ENCODE measurements at regions not wholly inside any gene's neighbourhood (a gene's known extent, or its start where the extent isn't known, plus 50 kb on each side); places are given as distances from the start of the nearest gene placed in this dataset.
A peak's percentile ranks its signal among the peaks of the same experiment; 100 is the strongest.

DNA sequence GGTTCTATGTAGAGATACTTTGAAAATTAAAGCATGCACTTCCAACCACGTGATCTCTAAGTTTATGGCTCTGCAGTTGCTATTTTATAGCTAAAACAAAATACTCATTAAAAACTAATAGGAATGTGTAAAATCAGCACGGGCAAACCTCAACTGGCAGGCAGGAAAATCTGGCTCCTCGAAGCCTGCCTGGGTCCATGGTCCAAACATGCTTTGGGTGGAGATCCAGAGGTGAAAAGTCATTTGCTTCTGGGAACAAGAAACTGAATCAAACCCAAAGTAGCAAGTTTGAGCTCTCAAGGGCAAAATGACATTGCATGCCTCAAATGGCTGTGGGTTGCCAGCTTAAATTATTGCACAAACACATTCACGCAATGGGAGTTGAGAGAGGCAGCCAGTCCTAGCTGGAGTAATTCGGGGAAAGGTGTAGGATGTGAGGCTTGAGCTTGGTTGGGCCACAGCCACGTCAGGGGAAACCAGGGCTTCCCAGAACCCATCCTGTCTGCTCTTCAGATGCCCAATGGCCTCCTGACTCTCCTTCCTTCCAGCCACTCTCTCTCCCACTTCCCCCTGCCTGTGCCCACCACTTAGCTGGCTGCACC, 75.2 kb upstream of the LCLAT1 start:
- DNase-seq: no peak

DNA sequence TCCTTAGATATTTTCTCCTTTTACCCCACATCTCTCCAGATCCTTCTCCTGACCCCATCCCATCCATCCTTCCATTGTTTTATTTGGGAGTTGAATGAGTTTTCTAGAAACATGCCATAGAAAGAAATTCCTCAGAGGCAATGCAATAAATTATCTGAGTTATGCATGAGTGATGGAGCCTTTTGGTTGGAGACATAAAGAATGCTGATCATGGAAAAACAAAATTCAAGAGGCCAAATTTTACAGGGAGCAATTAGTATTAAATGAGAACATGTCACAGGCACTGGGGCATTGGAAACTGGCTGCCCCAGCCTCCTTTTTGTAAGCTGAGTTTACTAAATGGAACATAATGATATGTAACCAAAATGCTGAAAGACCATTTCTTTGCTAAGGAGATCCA, 74.2 kb upstream of the LCLAT1 start:
- DNase-seq: peak; percentile 33

DNA sequence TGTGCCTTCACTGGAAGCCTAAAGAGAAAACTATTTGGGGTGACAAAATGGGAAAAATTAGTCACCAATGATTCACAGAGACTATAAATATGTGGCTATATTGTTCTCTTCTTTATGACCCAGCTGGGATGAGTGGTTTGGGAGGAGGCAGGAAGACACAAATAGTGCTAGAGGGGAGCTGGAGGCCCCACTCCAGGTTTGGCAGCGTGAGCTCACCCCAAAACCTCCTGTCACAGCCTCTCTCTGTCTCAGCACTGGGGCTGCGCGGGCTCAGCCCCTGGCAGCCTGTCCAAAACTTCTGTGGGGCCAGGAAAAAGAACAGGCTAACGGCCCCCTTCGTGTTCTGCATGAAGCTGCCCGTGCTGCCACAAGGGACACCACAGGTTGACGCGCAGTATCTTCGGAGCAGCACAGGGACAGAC, 73.2 kb upstream of the LCLAT1 start:
- no peak for DNase-seq

DNA sequence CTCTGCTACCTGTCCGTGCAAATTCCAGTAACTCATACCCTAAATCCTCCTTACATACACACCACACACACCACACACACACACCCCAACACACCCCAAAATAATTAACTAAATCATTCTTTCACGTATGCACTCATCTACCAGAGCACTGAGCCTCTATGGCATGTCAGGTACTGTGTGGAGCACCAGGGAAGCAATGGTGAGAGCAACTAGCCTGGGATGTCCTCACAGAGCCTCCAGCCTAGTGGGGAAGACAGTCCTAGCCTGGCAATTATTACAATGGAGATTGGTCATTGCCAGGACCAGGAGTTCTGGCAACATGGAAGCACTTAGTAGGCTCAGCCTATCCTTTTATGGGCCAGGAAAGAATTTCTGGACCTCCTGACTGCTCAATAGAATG, 72.7 kb upstream of the LCLAT1 start:
- DNase-seq: no peak

DNA sequence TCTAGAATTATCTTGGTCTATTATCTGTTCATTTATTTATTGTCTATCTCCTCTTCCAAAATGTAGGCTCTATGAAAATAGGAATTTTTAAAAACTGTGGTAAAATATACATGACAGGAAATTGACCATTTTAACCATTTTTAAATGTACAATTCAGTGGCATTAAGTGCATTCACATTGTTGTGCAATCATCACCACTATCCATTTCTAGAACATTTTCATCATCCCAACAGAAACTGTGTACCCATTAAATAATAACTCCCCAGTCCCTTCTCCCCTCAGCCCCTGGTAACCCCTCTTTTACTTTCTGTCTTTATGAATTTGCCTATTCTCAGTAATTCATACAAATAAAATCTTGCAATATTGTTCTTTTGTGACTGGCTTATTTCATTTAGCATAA, 71.1 kb upstream of the LCLAT1 start:
- DNase-seq: no peak

DNA sequence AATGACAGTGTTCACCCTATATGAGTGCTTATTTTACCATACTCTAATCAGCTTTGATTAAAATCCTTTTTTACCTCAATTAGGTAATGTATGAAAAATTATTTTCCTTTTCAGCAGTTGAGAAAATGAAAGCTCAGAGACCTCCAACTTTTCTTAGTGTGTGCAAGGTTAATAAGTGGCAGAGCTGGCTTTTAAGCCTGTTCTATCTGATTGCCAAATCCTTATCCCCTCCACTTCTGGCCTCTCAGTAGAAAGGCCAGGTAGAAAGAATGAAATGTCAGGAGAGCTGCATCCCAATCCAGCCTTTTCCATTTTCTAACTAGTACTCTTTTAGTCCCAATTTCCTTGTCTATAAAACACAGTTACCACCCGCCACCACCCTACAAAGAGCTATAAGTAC, 67.6 kb upstream of the LCLAT1 start:
- DNase-seq: no peak

DNA sequence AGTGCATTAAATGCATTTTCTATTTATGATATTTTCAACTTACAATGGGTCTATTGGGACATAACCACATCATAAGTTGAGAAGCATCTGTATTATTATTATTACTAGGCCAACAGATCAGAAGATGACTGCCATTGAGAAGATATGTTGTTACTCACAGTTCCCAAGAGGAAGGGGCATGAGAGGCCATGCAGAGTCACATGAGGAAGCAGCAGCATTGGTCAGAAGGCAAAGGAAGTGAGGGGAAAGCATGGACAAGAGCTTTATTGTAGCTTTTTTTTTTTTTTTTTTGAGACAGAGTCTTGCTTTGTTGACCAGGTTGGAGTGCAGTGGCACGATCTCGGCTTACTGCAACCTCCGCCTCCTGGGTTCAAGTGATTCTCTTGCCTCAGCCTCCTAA, 66.2 kb upstream of the LCLAT1 start:
- DNase-seq: no peak

DNA sequence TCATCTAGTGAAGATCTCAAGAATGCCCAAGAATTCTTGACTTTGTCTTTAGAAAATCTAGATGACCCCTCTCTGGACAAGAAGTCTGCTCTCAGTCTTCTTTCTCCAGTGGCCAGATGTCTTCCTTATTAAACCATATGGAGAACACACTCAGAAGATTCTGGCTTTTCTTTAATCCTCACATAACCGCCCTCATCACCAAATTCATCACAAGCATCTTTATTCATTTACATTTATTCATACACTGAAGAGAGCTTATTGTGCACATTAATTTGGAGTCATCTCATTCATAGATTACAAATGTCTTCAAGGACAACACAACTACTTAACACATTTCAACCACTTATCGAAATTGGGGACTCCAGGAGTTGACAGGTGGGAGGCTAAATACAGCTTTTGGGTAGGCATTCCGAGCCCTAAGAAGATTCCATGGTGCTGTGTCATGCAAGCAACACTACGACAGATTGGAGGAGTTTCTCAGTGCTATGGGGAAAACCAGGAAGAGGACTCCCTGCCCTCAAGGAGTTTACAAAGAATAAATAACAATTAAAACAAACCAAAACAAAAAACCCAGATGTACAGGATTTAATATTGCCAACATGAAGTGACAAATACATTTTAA, 64.8 kb upstream of the LCLAT1 start:
- DNase-seq: no peak

DNA sequence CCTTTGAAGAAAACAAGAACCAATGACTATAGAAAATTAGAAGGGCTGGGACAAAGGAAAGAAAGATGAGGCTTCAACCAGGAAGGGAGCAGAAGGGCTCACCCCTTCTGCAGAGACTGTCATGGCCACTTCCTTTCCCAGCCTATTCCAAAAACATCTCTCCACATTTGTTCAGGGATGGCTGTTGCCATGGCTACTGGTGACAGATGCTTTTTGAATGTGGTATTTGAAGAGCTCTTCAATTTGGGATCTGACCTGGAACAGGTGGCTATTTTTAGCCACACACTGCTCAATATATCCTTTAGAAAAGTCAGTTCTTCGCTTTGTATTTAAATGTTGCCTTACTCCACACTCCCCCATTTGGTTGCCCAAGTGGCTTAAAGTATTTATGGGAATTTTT, 64.1 kb upstream of the LCLAT1 start:
- DNase-seq: no peak

DNA sequence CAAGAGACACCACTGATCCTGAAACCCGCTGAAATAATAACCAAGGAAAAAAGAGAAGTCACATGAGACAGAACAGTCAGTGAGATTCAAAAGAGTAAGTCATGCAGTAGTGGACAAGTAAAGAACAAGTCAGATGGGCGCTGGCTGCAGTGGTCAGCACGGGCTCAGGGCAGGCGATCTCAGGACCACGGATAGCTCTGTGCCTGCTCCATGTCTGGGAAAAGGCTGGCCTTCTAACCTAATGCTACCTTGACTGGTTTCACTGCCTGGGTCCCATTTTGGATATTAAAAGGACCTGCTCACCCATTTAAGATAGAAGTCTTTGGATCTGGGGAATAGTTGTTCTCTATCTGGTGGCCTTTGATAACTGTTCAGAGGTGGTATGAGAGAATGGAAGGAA, 61.7 kb upstream of the LCLAT1 start:
- DNase-seq: peak; percentile 35

DNA sequence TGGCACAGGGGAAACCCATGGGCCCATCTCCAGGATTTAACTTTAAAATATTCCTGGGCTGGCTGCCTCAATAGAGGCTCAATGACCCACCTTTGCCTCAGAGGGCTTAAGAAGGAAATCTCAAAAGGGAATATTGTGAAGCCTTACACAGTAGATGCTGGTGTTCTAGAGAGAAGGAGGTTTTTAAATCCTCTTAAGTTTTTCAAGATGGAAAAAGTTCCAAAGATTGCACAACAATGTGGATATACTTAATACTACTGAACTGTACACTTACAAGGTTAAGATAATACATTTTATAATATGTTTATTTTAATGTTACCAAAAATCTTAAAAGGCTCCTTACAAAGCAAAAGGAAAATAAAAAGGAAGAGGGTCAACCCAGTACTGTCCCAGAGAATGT, 54.9 kb upstream of the LCLAT1 start:
- DNase-seq: no peak

DNA sequence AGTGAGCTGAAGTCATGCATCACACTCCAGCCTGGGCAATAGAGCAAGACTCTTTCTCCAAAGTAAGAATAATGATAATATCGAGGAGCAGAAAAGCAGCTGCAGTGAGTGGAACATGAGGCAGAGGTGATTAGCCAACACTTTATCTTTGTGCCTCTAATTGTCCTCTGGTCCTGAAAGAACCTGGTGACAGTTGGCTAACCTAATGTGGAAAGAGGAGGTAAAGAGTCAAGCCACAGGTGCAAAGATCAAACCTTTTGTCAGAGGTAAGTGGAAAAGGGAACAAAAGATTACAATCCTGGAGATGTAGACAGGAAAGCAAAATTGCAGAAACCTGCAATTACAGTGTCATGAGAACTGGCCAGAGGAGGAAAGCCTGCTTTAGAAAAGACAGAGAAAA, 53.5 kb upstream of the LCLAT1 start:
- DNase-seq: no peak

DNA sequence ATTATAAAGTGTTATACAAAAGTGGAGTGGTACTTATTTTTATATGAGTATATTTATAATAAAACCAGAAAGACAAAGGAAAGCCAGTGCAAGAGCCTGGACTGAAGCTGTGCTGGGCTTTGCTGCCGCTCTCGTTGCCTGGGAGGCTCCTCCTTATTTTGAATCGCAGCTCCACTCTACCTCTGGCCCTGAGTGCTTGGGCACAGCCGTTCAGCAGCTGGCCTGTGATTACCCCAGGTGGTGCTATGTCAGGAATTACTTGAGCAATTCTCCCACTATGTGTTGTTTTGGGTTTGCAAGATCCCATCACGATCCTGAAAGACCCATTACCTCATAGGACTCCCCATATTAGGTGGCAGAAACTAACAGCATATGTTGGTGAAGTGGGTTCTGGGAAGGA, 53.0 kb upstream of the LCLAT1 start:
- no peak for DNase-seq

DNA sequence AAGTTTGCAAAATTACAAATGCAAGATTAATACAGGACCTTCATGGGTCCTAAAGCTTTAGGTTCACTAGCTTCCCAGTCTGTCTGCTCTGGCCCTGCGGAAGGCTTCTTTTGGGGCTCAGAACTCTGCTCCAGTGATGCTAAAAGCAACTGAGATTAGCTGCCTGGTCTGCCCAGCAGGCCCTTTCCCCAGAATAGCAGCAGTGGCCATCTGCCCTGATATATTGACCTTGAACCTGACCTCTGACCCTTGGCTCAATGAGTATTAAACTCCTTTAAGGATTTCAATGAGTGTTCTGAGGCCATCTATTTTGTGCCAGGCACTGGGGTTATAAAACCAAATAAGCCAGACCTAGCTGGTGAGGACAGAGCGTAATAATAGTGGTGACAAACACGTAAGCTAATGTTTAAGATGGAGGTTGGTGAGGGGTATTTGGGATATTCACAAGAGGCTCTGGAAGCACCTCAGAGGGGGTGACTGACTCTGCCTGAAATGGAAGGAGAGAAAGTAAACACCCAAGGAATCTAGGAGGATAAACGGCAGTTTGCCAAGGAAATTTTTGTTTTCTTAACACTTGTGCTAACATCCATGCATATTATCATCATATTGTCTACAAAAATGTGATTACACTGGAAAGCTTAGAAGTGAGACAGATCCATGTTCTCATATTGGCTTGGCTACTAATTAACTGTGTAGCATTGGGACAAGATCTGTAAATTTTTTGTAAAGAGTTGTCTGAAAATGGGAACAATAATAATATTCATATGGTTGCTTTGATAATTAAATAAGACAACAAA, 50.4 kb upstream of the LCLAT1 start:
- DNase-seq: no peak
